B cell (primary cell): ENCODE measurements at regions not wholly inside any gene's neighbourhood (a gene's known extent, or its start where the extent isn't known, plus 50 kb on each side); places are given as distances from the start of the nearest gene placed in this dataset.

ENCODE experiments used
- ATAC-seq: fragments of 200-7000 bp; cut with Tn5 transposase; one replicate; pipeline ENCODE4 v1.10.0; 2021; ENCODE audit warnings: low read depth, mild to moderate bottlenecking, moderate number of reproducible peaks, moderate library complexity
- CTCF ChIA-PET: fragments of 350-600 bp; sonication (Branson Sonifier 250); formaldehyde crosslinking; loops from one replicate; lab custom pipeline; 2021; ENCODE audit warnings: antibody characterized with exemption, inconsistent platforms; lab: Charles Lee
- POLR2A ChIA-PET: fragments of 350-600 bp; sonication (Branson Sonifier 250); formaldehyde crosslinking; loops from one replicate; lab custom pipeline; 2021; ENCODE audit warnings: antibody characterized with exemption; lab: Charles Lee
- DNase-seq: peaks from one replicate; pipeline ENCODE4 v3.0.0; 2013
- H2AFZ ChIP-seq: 2 replicates; pipeline ENCODE4 v1.6.1; 2012; ENCODE audit warnings: mild to moderate bottlenecking, low read depth, low read length; ENCODE audit not compliant: insufficient read depth, poor library complexity, severe bottlenecking
- H3K27ac ChIP-seq, 2 donors: 1 replicate in 1 of 2; 2 replicates in 1 of 2; pipeline ENCODE4 v1.5.1; 2012 to 2013; ENCODE audit warnings: low read length in 2 of 2, mild to moderate bottlenecking in 2 of 2, moderate library complexity in 1 of 2
- H3K27me3 ChIP-seq, 4 experiments: fragments of 200-600 bp in 1 of 4; sonication (generic) in 1 of 4; replicated peaks in 1 of 4; 1 replicate in 2 of 4; 2 replicates in 2 of 4; pipeline versions ENCODE4 v1.6.1 to v1.7.0; 2013 to 2016; ENCODE audit warnings: low read length in 3 of 4, mild to moderate bottlenecking in 2 of 4, mixed read lengths in 1 of 4, moderate library complexity in 1 of 4; ENCODE audit not compliant: insufficient read depth in 4 of 4, control insufficient read depth in 3 of 4; ENCODE audit errors: control extremely low read depth in 1 of 4
- H3K36me3 ChIP-seq, 2 experiments: replicated peaks in 1 of 2; 1 replicate in 1 of 2; 2 replicates in 1 of 2; pipeline versions ENCODE4 v1.6.1 to v1.7.1; 2013; ENCODE audit warnings: low read length in 1 of 2; ENCODE audit not compliant: insufficient read depth in 2 of 2, control insufficient read depth in 1 of 2; ENCODE audit errors: control extremely low read depth in 1 of 2, extremely low read depth in 1 of 2
- H3K4me1 ChIP-seq, 2 donors: fragments of 200-600 bp in 1 of 2; sonication (generic) in 1 of 2; 1 replicate in 1 of 2; 2 replicates in 1 of 2; pipeline versions ENCODE4 v1.5.1 to v1.6.1; 2013 to 2017; ENCODE audit warnings: low read length in 2 of 2; ENCODE audit not compliant: control insufficient read depth in 2 of 2, insufficient read depth in 2 of 2
- H3K4me2 ChIP-seq: replicated peaks from 2 replicates; pipeline ENCODE3; 2012; ENCODE audit warnings: mild to moderate bottlenecking, low read depth, low read length; ENCODE audit not compliant: poor library complexity, severe bottlenecking
- H3K4me3 ChIP-seq, 5 experiments: fragments of 200-600 bp in 1 of 5; sonication (generic) in 1 of 5; 1 replicate in 3 of 5; 2 replicates in 2 of 5; pipeline versions ENCODE4 v1.5.1 to v1.7.0; 2011 to 2016; ENCODE audit warnings: low read length in 4 of 5, mild to moderate bottlenecking in 4 of 5, low read depth in 2 of 5, control low read depth in 1 of 5, moderate library complexity in 1 of 5; ENCODE audit not compliant: insufficient read depth in 1 of 5; ENCODE audit errors: control extremely low read depth in 1 of 5, extremely low read depth in 1 of 5
- H3K79me2 ChIP-seq: fragments of 200-600 bp; sonication (generic); one replicate; pipeline ENCODE4 v1.6.0; 2016; ENCODE audit warnings: low read length; ENCODE audit not compliant: control insufficient read depth, insufficient read depth
- H3K9ac ChIP-seq: fragments of 200-600 bp; sonication (generic); 2 replicates; pipeline ENCODE4 v1.6.1; 2017; ENCODE audit warnings: mild to moderate bottlenecking, low read length, moderate library complexity
- H3K9me3 ChIP-seq, 3 donors: one replicate each; pipeline versions ENCODE4 v1.6.1 to v1.7.1; 2013; ENCODE audit warnings: low read length in 2 of 3; ENCODE audit not compliant: control insufficient read depth in 2 of 3, insufficient read depth in 1 of 3; ENCODE audit errors: control extremely low read depth in 1 of 3
- H4K20me1 ChIP-seq: 2 replicates; pipeline ENCODE4 v1.6.0; 2012; ENCODE audit warnings: mild to moderate bottlenecking, low read length; ENCODE audit not compliant: insufficient read depth, control insufficient read depth, poor library complexity, severe bottlenecking
- H3K27ac Mint-ChIP-seq: one replicate; pipeline ENCODE4 v1.8.0; 2021; ENCODE audit warnings: mixed read lengths
- H3K27me3 Mint-ChIP-seq: one replicate; pipeline ENCODE4 v1.8.0; 2021; ENCODE audit warnings: mixed read lengths
- H3K4me1 Mint-ChIP-seq: one replicate; pipeline ENCODE4 v1.8.0; 2021; ENCODE audit warnings: mixed read lengths
- H3K4me3 Mint-ChIP-seq: one replicate; pipeline ENCODE4 v1.8.0; 2021; ENCODE audit warnings: mixed read lengths
- H3K9me3 Mint-ChIP-seq: one replicate; pipeline ENCODE4 v1.8.0; 2022; ENCODE audit warnings: mixed read lengths; ENCODE audit not compliant: insufficient read depth
- CTCF ChIP-seq: fragments of 200-600 bp; IDR thresholded peaks from one replicate; pipeline ENCODE4 v1.8.0; 2022; ENCODE audit warnings: antibody characterized with exemption, mild to moderate bottlenecking
- EZH2 ChIP-seq: IDR thresholded peaks from 2 replicates; pipeline ENCODE4 v1.6.1; 2012; ENCODE audit warnings: borderline replicate concordance, low read depth, mild to moderate bottlenecking, moderate library complexity, low read length; ENCODE audit not compliant: insufficient read depth, poor library complexity, severe bottlenecking
- WGBS: methylation state at CpG from one replicate; pipeline ENCODE4 v1.1.5; 2013; ENCODE audit warnings: missing lambda C conversion rate; ENCODE audit not compliant: insufficient coverage; 5-methylcytosine and 5-hydroxymethylcytosine counted together
- intact Hi-C: fragments of 100-400 bp; cut with micrococcal nuclease; formaldehyde crosslinking; loops from one replicate; pipeline ENCODE4 v1.10.0; 2022

- no peak overlapping the region for H3K27ac Mint-ChIP-seq
- Histone ChIP-seq H3K27me3 (no peaks in the 10 kb centered on the region), H3K4me1 (no peaks in the 10 kb centered on the region), H2AFZ (no peak overlapping the region), H3K9ac (no peak overlapping the region), H3K27ac (no peak overlapping the region), H3K4me3 (no peak overlapping the region), H3K36me3 (no peaks in the 10 kb centered on the region), H3K9me3 (no peaks in the 10 kb centered on the region), H4K20me1 (no peaks in the 10 kb centered on the region), H3K79me2 (no peaks in the 10 kb centered on the region), H3K4me2 (no peak overlapping the region)
- ChIA-PET CTCF (no interaction called here), POLR2A (no interaction called here)
- no peak overlapping the region for H3K4me3 Mint-ChIP-seq
- intact Hi-C loops: no loop called here
- no peaks in the 10 kb centered on the region for H3K9me3 Mint-ChIP-seq
- no CpG with 5 or more reads among the region's 2 CpGs for WGBS
- no peaks in the 10 kb centered on the region for H3K27me3 Mint-ChIP-seq
- no peak for DNase-seq
- no peaks in the 10 kb centered on the region for H3K4me1 Mint-ChIP-seq
- ATAC-seq: no peak
- TF ChIP-seq EZH2 (no peak), CTCF (no peak)
These were observed 390.0 kb upstream of the SLC8A1 start for GRCh38 chr2:40841856-40842255.

GRCh38 chr2:40844353-40845277 is 392.7 kb upstream of the SLC8A1 start:
- Mint-ChIP-seq H3K27me3 (no peaks in the 10 kb centered on the region), H3K9me3 (no peaks in the 10 kb centered on the region), H3K4me1 (no peaks in the 10 kb centered on the region), H3K4me3 (no peak overlapping the region), H3K27ac (no peak overlapping the region)
- Histone ChIP-seq H3K4me2 (no peak overlapping the region), H3K9ac (no peak overlapping the region), H3K79me2 (no peaks in the 10 kb centered on the region), H3K27me3 (no peaks in the 10 kb centered on the region), H3K4me3 (no peak overlapping the region), H2AFZ (no peak overlapping the region), H3K9me3 (no peaks in the 10 kb centered on the region), H3K36me3 (no peaks in the 10 kb centered on the region), H4K20me1 (no peaks in the 10 kb centered on the region), H3K27ac (no peak overlapping the region), H3K4me1 (no peaks in the 10 kb centered on the region)
- ChIA-PET POLR2A (no interaction called here), CTCF (no interaction called here)
- 94% methylated on average over 5 of the region's 8 CpGs for WGBS
- TF ChIP-seq CTCF: no peak
- TF ChIP-seq EZH2: no peak
- intact Hi-C loops: no loop called here
- no peak for DNase-seq
- ATAC-seq: no peak
